CD14-positive monocyte (primary cell): ENCODE measurements at regions not wholly inside any gene's neighbourhood (a gene's known extent, or its start where the extent isn't known, plus 50 kb on each side); places are given as distances from the start of the nearest gene placed in this dataset.

ENCODE experiments used
- DNase-seq, 3 donors: peaks; one replicate each; pipeline ENCODE4 v3.0.0-alpha.2; 2011 to 2022
- H2AFZ ChIP-seq: 2 replicates; pipeline ENCODE4 v1.6.0; 2012; ENCODE audit warnings: mild to moderate bottlenecking, low read depth, low read length, inconsistent platforms; ENCODE audit not compliant: insufficient read depth, poor library complexity, severe bottlenecking
- H3K27ac ChIP-seq, 2 donors: 1 replicate in 1 of 2; 2 replicates in 1 of 2; pipeline ENCODE4 v1.5.1; 2012 to 2013; ENCODE audit warnings: low read length in 2 of 2, control low read depth in 1 of 2, inconsistent platforms in 1 of 2, low read depth in 1 of 2, mild to moderate bottlenecking in 1 of 2
- H3K27me3 ChIP-seq, 2 donors: one replicate each; pipeline versions ENCODE4 v1.6.0 to v1.6.1; 2011 to 2013; ENCODE audit warnings: low read length in 2 of 2; ENCODE audit not compliant: control insufficient read depth in 2 of 2, insufficient read depth in 2 of 2
- H3K36me3 ChIP-seq, 2 donors: replicated peaks in 1 of 2; 1 replicate in 1 of 2; 2 replicates in 1 of 2; pipeline versions ENCODE4 v1.5.1 to v1.6.1; 2012 to 2013; ENCODE audit warnings: low read length in 2 of 2, control low read depth in 1 of 2, inconsistent platforms in 1 of 2, mild to moderate bottlenecking in 1 of 2; ENCODE audit not compliant: insufficient read depth in 2 of 2, control insufficient read depth in 1 of 2
- H3K4me1 ChIP-seq, 2 donors: 1 replicate in 1 of 2; 2 replicates in 1 of 2; pipeline versions ENCODE4 v1.5.1 to v1.6.1; 2012 to 2013; ENCODE audit warnings: low read length in 2 of 2, control low read depth in 1 of 2, inconsistent platforms in 1 of 2, mild to moderate bottlenecking in 1 of 2, moderate library complexity in 1 of 2; ENCODE audit not compliant: insufficient read depth in 2 of 2, control insufficient read depth in 1 of 2
- H3K4me2 ChIP-seq: replicated peaks from 2 replicates; pipeline ENCODE3; 2012; ENCODE audit warnings: low read length, moderate library complexity, mild to moderate bottlenecking; ENCODE audit not compliant: poor library complexity, severe bottlenecking; ENCODE audit errors: extremely low read depth
- H3K4me3 ChIP-seq, 3 experiments: fragments of 200-600 bp in 1 of 3; sonication (generic) in 1 of 3; replicated peaks in 1 of 3; 1 replicate in 2 of 3; 2 replicates in 1 of 3; pipeline ENCODE4 v1.5.1; 2011 to 2013; ENCODE audit warnings: low read length in 3 of 3, mild to moderate bottlenecking in 3 of 3, control low read depth in 2 of 3, low read depth in 2 of 3, inconsistent platforms in 1 of 3, moderate library complexity in 1 of 3
- H3K79me2 ChIP-seq: 2 replicates; pipeline ENCODE4 v1.6.0; 2012; ENCODE audit warnings: mild to moderate bottlenecking, control low read depth, inconsistent platforms, low read length, moderate library complexity; ENCODE audit not compliant: insufficient read depth
- H3K9ac ChIP-seq: 2 replicates; pipeline ENCODE4 v1.6.0; 2017; ENCODE audit warnings: low read length, mild to moderate bottlenecking; ENCODE audit not compliant: insufficient read depth, poor library complexity, severe bottlenecking
- H3K9me3 ChIP-seq, 2 donors: replicated peaks in 1 of 2; 1 replicate in 1 of 2; 2 replicates in 1 of 2; pipeline versions ENCODE4 v1.5.1 to v1.6.1; 2012 to 2013; ENCODE audit warnings: low read length in 2 of 2, control low read depth in 1 of 2; ENCODE audit not compliant: control insufficient read depth in 1 of 2, insufficient read depth in 1 of 2
- H4K20me1 ChIP-seq: 2 replicates; pipeline ENCODE4 v1.6.0; 2012; ENCODE audit warnings: mild to moderate bottlenecking, low read length, control low read depth, moderate library complexity; ENCODE audit not compliant: insufficient read depth
- H3K27ac Mint-ChIP-seq, 7 donors: one replicate each; pipeline ENCODE4 v1.8.0; 2020; ENCODE audit warnings: mild to moderate bottlenecking in 7 of 7, mixed read lengths in 7 of 7, moderate library complexity in 6 of 7, inconsistent platforms in 2 of 7
- H3K27me3 Mint-ChIP-seq, 3 donors: one replicate each; pipeline ENCODE4 v1.8.0; 2021 to 2022; ENCODE audit warnings: low read depth in 3 of 3, mild to moderate bottlenecking in 3 of 3, mixed read lengths in 3 of 3, moderate library complexity in 3 of 3, inconsistent platforms in 1 of 3
- H3K36me3 Mint-ChIP-seq, 2 donors: one replicate each; pipeline ENCODE4 v1.8.0; 2020; ENCODE audit warnings: mixed read lengths in 2 of 2, inconsistent platforms in 1 of 2, mild to moderate bottlenecking in 1 of 2
- H3K4me1 Mint-ChIP-seq: one replicate; pipeline ENCODE4 v1.8.0; 2020; ENCODE audit warnings: mild to moderate bottlenecking, mixed read lengths
- H3K4me3 Mint-ChIP-seq, 2 donors: one replicate each; pipeline ENCODE4 v1.8.0; 2020; ENCODE audit warnings: mild to moderate bottlenecking in 2 of 2, mixed read lengths in 2 of 2, moderate library complexity in 1 of 2
- H3K9me3 Mint-ChIP-seq, 7 donors: one replicate each; pipeline ENCODE4 v1.8.0; 2020 to 2022; ENCODE audit warnings: mixed read lengths in 7 of 7, mild to moderate bottlenecking in 6 of 7, moderate library complexity in 6 of 7, inconsistent platforms in 2 of 7
- WGBS: methylation state at CpG from one replicate; pipeline ENCODE4 v1.1.5; 2013; ENCODE audit warnings: missing lambda C conversion rate; ENCODE audit not compliant: insufficient coverage; 5-methylcytosine and 5-hydroxymethylcytosine counted together
- intact Hi-C, 2 donors: fragments of 100-400 bp; cut with micrococcal nuclease; formaldehyde crosslinking; loops; one replicate each; pipeline versions ENCODE4 v1.15.0 to v1.15.1; 2023
- TF ChIP-seq, protein P1 (sequence below): fragments of 200-600 bp; IDR thresholded peaks from one replicate; pipeline ENCODE4 v1.8.0; 2022; ENCODE audit warnings: antibody characterized with exemption, mild to moderate bottlenecking

DNA sequence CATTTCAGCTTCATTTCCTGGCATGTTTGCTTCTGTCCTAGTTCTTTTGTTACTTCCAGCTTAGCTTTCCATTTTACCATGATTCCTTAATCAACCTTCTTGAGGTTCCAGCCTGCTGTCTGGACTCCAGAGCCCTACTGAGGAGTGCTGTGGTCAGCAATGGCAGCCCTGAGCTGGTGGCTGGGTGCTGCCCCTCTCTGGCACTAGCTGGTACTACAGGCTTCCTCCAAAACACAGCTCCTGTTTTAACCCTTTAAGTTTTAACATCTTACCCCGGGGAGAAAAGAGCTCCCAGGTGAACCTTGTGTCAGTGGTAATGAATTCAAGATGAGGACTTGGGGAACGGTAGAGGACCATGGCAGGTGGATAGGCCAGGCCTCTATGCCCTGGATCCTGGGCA, 395.5 kb downstream of the TMEM114 start:
- no peak overlapping the region for H3K4me3 ChIP-seq
- H3K9me3 ChIP-seq: no peaks in the 10 kb centered on the region
- Mint-ChIP-seq H3K9me3 (peaks cover 0 to 8% (median 0%) of the 10 kb centered on the region in 7 donors), H3K27me3 (peaks cover 0 to 3% (median 0%) of the 10 kb centered on the region in 3 donors), H3K27ac (no peak overlapping the region), H3K4me3 (no peak overlapping the region), H3K36me3 (no peaks in the 10 kb centered on the region), H3K4me1 (no peaks in the 10 kb centered on the region)
- H3K36me3 ChIP-seq: no peaks in the 10 kb centered on the region
- no peaks in the 10 kb centered on the region for H4K20me1 ChIP-seq
- H3K27me3 ChIP-seq: no peaks in the 10 kb centered on the region
- DNase-seq: no peak
- WGBS: no CpG with 5 or more reads among the region's 2 CpGs
- no peak overlapping the region for H2AFZ ChIP-seq
- no peak overlapping the region for H3K4me2 ChIP-seq
- H3K79me2 ChIP-seq: no peaks in the 10 kb centered on the region
- H3K9ac ChIP-seq: no peak overlapping the region
- intact Hi-C loops: no loop called here
- H3K27ac ChIP-seq: no peak overlapping the region
- TF ChIP-seq, protein P1, sequence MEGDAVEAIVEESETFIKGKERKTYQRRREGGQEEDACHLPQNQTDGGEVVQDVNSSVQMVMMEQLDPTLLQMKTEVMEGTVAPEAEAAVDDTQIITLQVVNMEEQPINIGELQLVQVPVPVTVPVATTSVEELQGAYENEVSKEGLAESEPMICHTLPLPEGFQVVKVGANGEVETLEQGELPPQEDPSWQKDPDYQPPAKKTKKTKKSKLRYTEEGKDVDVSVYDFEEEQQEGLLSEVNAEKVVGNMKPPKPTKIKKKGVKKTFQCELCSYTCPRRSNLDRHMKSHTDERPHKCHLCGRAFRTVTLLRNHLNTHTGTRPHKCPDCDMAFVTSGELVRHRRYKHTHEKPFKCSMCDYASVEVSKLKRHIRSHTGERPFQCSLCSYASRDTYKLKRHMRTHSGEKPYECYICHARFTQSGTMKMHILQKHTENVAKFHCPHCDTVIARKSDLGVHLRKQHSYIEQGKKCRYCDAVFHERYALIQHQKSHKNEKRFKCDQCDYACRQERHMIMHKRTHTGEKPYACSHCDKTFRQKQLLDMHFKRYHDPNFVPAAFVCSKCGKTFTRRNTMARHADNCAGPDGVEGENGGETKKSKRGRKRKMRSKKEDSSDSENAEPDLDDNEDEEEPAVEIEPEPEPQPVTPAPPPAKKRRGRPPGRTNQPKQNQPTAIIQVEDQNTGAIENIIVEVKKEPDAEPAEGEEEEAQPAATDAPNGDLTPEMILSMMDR: peak; percentile 19
- H3K4me1 ChIP-seq: no peaks in the 10 kb centered on the region

DNA sequence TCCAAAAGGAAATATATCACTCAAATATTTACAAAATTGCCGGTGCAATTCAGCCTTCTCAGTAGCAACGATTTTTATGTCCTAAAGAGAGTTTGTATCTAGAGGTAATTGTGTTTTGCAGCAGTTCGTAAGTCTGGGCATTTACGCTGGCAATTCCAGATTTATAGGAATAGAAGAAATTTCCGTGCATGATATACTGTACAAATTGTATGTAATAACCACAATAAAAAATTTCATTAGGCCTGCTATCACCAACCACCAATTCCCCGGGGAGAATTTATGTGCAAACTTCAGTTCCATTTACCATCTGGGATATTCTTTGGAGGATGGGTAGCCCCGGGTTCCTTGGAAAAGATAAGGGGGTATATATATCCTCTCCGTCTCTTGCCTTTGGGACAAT, 401.5 kb downstream of the TMEM114 start:
- Histone ChIP-seq H3K4me3 (no peak overlapping the region), H2AFZ (no peak overlapping the region), H3K9me3 (no peaks in the 10 kb centered on the region), H3K27me3 (no peaks in the 10 kb centered on the region), H3K79me2 (no peaks in the 10 kb centered on the region), H3K36me3 (no peaks in the 10 kb centered on the region), H3K9ac (no peak overlapping the region), H3K4me2 (no peak overlapping the region), H3K27ac (no peak overlapping the region), H3K4me1 (no peaks in the 10 kb centered on the region), H4K20me1 (no peaks in the 10 kb centered on the region)
- intact Hi-C loops: no loop called here
- DNase-seq: no peak
- WGBS: no CpG with 5 or more reads among the region's 8 CpGs
- H3K9me3 Mint-ChIP-seq: peaks cover 0 to 3% (median 0%) of the 10 kb centered on the region in 7 donors
- H3K4me3 Mint-ChIP-seq: no peak overlapping the region
- H3K36me3 Mint-ChIP-seq: no peaks in the 10 kb centered on the region
- peaks cover 0 to 1% (median 0%) of the 10 kb centered on the region in 3 donors for H3K27me3 Mint-ChIP-seq
- TF ChIP-seq, protein P1: no peak
- H3K4me1 Mint-ChIP-seq: no peaks in the 10 kb centered on the region
- no peak overlapping the region for H3K27ac Mint-ChIP-seq
